Tibial nerve (tissue), 4 donors: ENCODE measurements at regions not wholly inside any gene's neighbourhood (a gene's known extent, or its start where the extent isn't known, plus 50 kb on each side); places are given as distances from the start of the nearest gene placed in this dataset.
A peak's percentile ranks its signal among the peaks of the same experiment; 100 is the strongest.

Experiments used
- DNase-seq, 2 donors: peaks; one replicate each; pipeline ENCODE4 v3.0.0-alpha.2; 2019; ENCODE audit warnings: low spot score in 2 of 2
- H3K27ac ChIP-seq, 4 donors: fragments of 200-600 bp; sonication (generic) in 3 of 4; one replicate each; pipeline ENCODE4 v1.5.1; 2017 to 2019; ENCODE audit warnings: mild to moderate bottlenecking in 1 of 4
- H3K27me3 ChIP-seq, 2 donors: fragments of 200-600 bp; sonication (generic) in 1 of 2; one replicate each; pipeline versions ENCODE4 v1.5.1 to v1.6.0; 2017 to 2019
- H3K36me3 ChIP-seq, 3 donors: fragments of 200-600 bp; sonication (generic); one replicate each; pipeline ENCODE4 v1.5.1; 2018 to 2019
- H3K4me1 ChIP-seq, 4 donors: fragments of 200-600 bp; sonication (generic) in 3 of 4; one replicate each; pipeline ENCODE4 v1.5.1; 2017 to 2019
- H3K4me3 ChIP-seq, 4 donors: fragments of 200-600 bp; sonication (generic) in 3 of 4; one replicate each; pipeline ENCODE4 v1.5.1; 2017 to 2019; ENCODE audit warnings: mild to moderate bottlenecking in 1 of 4, moderate library complexity in 1 of 4
- H3K9me3 ChIP-seq, 4 donors: fragments of 200-600 bp; sonication (generic) in 3 of 4; one replicate each; pipeline ENCODE4 v1.5.1; 2017 to 2019
- EP300 ChIP-seq, 2 donors: sonication (generic); formaldehyde crosslinking; IDR thresholded peaks; one replicate each; pipeline ENCODE4 v1.6.1; 2017; ENCODE audit warnings: antibody characterized with exemption in 2 of 2, mild to moderate bottlenecking in 1 of 2
- POLR2A ChIP-seq, 2 donors: fragments of 450-650 bp; IDR thresholded peaks; one replicate each; pipeline ENCODE4 v1.6.1; 2017; ENCODE audit warnings: antibody characterized with exemption in 2 of 2, mild to moderate bottlenecking in 2 of 2, moderate library complexity in 2 of 2
- WGBS, 2 donors: methylation state at CpG; one replicate each; pipeline ENCODE4 v1.1.5; 2018; 5-methylcytosine and 5-hydroxymethylcytosine counted together
- TF ChIP-seq, protein P1 (sequence below), 5 experiments: fragments of 200-600 bp in 3 of 5; fragments of 450-650 bp in 2 of 5; sonication (generic) in 3 of 5; IDR thresholded peaks; one replicate each; pipeline ENCODE4 v1.5.1; 2016 to 2019; ENCODE audit warnings: antibody characterized with exemption in 5 of 5, mild to moderate bottlenecking in 3 of 5, moderate library complexity in 2 of 5

DNA sequence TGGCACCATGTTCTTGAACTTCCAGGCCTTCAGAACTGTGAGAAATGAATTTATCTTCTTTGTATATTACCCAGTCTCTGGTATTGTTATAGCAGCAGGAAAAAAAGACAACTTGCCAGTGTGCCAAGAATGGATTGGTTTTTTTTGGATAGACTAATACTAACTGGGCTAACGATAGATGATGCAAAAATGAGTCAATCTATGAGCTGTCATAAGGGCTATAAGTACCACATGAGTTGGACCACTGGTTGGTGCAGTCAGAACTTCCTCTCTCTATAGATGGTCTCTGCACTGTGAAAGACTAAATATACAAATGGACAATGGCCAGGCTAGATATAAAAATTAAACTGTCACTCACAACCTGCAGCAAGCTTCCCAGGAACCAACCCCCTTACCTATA, 87.6 kb upstream of the COL21A1 start:
- H3K9me3 ChIP-seq, result no peaks in the 10 kb centered on the region
- 61 to 70% methylated on average over 1 of the region's 1 CpG for WGBS, 2 donors
- H3K27ac ChIP-seq, result no peak overlapping the region
- no peak for DNase-seq
- no peaks in the 10 kb centered on the region for H3K27me3 ChIP-seq
- H3K4me1 ChIP-seq, result no peaks in the 10 kb centered on the region
- H3K36me3 ChIP-seq, result no peaks in the 10 kb centered on the region
- no peak for TF ChIP-seq POLR2A (IDR thresholded peaks at IDR 0.05)
- TF ChIP-seq, protein P1, sequence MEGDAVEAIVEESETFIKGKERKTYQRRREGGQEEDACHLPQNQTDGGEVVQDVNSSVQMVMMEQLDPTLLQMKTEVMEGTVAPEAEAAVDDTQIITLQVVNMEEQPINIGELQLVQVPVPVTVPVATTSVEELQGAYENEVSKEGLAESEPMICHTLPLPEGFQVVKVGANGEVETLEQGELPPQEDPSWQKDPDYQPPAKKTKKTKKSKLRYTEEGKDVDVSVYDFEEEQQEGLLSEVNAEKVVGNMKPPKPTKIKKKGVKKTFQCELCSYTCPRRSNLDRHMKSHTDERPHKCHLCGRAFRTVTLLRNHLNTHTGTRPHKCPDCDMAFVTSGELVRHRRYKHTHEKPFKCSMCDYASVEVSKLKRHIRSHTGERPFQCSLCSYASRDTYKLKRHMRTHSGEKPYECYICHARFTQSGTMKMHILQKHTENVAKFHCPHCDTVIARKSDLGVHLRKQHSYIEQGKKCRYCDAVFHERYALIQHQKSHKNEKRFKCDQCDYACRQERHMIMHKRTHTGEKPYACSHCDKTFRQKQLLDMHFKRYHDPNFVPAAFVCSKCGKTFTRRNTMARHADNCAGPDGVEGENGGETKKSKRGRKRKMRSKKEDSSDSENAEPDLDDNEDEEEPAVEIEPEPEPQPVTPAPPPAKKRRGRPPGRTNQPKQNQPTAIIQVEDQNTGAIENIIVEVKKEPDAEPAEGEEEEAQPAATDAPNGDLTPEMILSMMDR (IDR thresholded peaks at IDR 0.05), result no peak
- TF ChIP-seq EP300 (IDR thresholded peaks at IDR 0.05), result no peak
- no peak overlapping the region for H3K4me3 ChIP-seq

DNA sequence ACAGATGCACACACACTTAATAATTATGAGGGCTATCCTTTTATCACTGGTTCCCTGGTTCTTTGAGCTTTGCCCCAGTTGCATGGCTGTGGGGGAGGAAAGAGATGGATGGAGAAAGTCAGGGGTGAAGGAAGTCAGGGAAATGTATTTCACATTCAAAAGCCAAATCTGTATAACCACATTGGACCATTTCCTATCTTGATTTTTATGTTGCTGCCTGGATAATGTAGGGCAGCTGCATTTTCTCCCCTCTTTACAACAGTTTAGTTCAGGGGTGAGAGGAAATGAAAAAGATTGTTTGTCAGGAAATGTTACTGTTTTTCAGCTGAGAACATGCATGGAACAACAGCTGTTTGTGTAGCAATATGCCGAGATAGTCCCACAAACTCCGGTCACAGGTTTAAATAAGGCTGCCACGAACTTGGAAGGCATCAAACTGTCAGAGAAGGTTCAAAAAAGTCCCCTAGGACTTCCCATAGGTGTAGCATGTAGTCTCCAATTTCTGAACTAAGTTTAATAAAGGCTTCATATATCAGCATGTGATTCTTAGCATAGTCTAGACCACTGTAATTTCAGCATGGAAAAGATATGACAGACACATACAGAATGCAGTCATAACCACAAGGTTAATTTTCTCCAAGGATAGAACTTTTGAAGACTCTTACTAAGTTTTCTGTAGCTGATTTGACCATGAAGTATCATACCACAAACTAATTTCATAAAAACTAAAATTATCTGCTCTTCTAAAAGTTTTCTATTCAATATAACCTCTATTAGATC, 82.1 kb upstream of the COL21A1 start:
- Histone ChIP-seq H3K4me1 (no peaks in the 10 kb centered on the region), H3K27me3 (no peaks in the 10 kb centered on the region), H3K9me3 (no peaks in the 10 kb centered on the region), H3K4me3 (no peak overlapping the region), H3K27ac (peak overlapping the region in 1 of 4 donors; percentile 33), H3K36me3 (no peaks in the 10 kb centered on the region)
- TF ChIP-seq EP300 (IDR thresholded peaks at IDR 0.05) (no peak), POLR2A (IDR thresholded peaks at IDR 0.05) (no peak)
- TF ChIP-seq, protein P1 (IDR thresholded peaks at IDR 0.05), result no peak
- no peak for DNase-seq
- 22 to 26% methylated on average over 3 of the region's 3 CpGs for WGBS, 2 donors

DNA sequence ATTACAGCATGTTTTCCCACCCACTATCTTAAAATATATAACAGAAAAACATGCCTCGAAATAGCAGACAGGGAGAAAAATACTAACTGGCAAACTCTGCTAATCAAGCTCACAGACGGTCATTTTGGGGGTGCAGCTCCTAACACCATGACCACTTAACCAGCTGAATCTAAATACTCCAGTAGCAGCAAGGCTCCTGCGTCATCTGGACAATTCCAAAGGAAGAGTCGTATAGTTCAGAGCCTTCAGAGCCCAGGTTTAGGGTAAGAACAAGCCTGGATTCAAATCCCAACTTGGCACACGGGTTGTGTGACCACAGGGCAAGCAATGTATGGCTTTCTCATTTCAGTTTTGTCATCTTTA, 81.3 kb upstream of the COL21A1 start:
- 64 to 68% methylated on average over 5 of the region's 5 CpGs for WGBS, 2 donors
- Histone ChIP-seq H3K36me3 (no peaks in the 10 kb centered on the region), H3K27ac (peak overlapping the region in 1 of 4 donors; percentile 33), H3K4me3 (no peak overlapping the region), H3K9me3 (no peaks in the 10 kb centered on the region), H3K27me3 (no peaks in the 10 kb centered on the region), H3K4me1 (no peaks in the 10 kb centered on the region)
- TF ChIP-seq POLR2A (IDR thresholded peaks at IDR 0.05) (no peak), EP300 (IDR thresholded peaks at IDR 0.05) (no peak)
- TF ChIP-seq, protein P1 (IDR thresholded peaks at IDR 0.05), result no peak
- DNase-seq, result no peak

GRCh38 chr6:56327946-56328727, 80.8 kb upstream of the COL21A1 start:
- TF ChIP-seq EP300 (IDR thresholded peaks at IDR 0.05) (no peak), POLR2A (IDR thresholded peaks at IDR 0.05) (no peak)
- TF ChIP-seq, protein P1 (IDR thresholded peaks at IDR 0.05), result no peak
- H3K36me3 ChIP-seq, result no peaks in the 10 kb centered on the region
- H3K9me3 ChIP-seq, result no peaks in the 10 kb centered on the region
- H3K4me1 ChIP-seq, result no peaks in the 10 kb centered on the region
- no peak for DNase-seq
- WGBS, 2 donors, result 67 to 69% methylated on average over 3 of the region's 3 CpGs
- no peak overlapping the region for H3K27ac ChIP-seq
- H3K4me3 ChIP-seq, result no peak overlapping the region
- no peaks in the 10 kb centered on the region for H3K27me3 ChIP-seq

- no peak overlapping the region for H3K4me3 ChIP-seq
- WGBS, 2 donors, result 40 to 42% methylated on average over 6 of the region's 6 CpGs
- TF ChIP-seq POLR2A (IDR thresholded peaks at IDR 0.05), result no peak
- TF ChIP-seq, protein P1 (IDR thresholded peaks at IDR 0.05), result no peak
- TF ChIP-seq EP300 (IDR thresholded peaks at IDR 0.05), result no peak
- no peaks in the 10 kb centered on the region for H3K36me3 ChIP-seq
- H3K9me3 ChIP-seq, result no peaks in the 10 kb centered on the region
- H3K27ac ChIP-seq, result no peak overlapping the region
- no peaks in the 10 kb centered on the region for H3K4me1 ChIP-seq
- H3K27me3 ChIP-seq, result no peaks in the 10 kb centered on the region
- no peak for DNase-seq
Observed at GRCh38 chr6:56324396-56324795, 77.0 kb upstream of the COL21A1 start.
